Neural crest cell (in vitro differentiated cells): ENCODE measurements at regions not wholly inside any gene's neighbourhood (a gene's known extent, or its start where the extent isn't known, plus 50 kb on each side); places are given as distances from the start of the nearest gene placed in this dataset.

ENCODE experiments used
- DNase-seq: peaks from one replicate; pipeline ENCODE4 v3.0.0; 2021; ENCODE audit warnings: low read depth, mixed read lengths, low spot score
- H3K27ac Mint-ChIP-seq: one replicate; pipeline ENCODE4 v1.8.0; 2021; ENCODE audit warnings: mild to moderate bottlenecking, mixed read lengths; ENCODE audit not compliant: unreplicated experiment
- H3K27me3 Mint-ChIP-seq: 2 replicates; pipeline ENCODE4 v1.8.0; 2021; ENCODE audit warnings: low read depth, mild to moderate bottlenecking, mixed read lengths
- H3K36me3 Mint-ChIP-seq: 2 replicates; pipeline ENCODE4 v1.8.0; 2021; ENCODE audit warnings: low read depth, mild to moderate bottlenecking, mixed read lengths
- H3K4me1 Mint-ChIP-seq: 2 replicates; pipeline ENCODE4 v1.8.0; 2021; ENCODE audit warnings: mixed read lengths
- H3K4me3 Mint-ChIP-seq: one replicate; pipeline ENCODE4 v1.8.0; 2021; ENCODE audit warnings: mild to moderate bottlenecking, mixed read lengths
- H3K9me3 Mint-ChIP-seq: 2 replicates; pipeline ENCODE4 v1.8.0; 2021; ENCODE audit warnings: mixed read lengths
- CTCF ChIP-seq: fragments of 200-600 bp; sonication (generic); conservative IDR thresholded peaks from 2 replicates; pipeline ENCODE4 v1.5.0; 2021; ENCODE audit warnings: antibody characterized with exemption, mild to moderate bottlenecking

DNA sequence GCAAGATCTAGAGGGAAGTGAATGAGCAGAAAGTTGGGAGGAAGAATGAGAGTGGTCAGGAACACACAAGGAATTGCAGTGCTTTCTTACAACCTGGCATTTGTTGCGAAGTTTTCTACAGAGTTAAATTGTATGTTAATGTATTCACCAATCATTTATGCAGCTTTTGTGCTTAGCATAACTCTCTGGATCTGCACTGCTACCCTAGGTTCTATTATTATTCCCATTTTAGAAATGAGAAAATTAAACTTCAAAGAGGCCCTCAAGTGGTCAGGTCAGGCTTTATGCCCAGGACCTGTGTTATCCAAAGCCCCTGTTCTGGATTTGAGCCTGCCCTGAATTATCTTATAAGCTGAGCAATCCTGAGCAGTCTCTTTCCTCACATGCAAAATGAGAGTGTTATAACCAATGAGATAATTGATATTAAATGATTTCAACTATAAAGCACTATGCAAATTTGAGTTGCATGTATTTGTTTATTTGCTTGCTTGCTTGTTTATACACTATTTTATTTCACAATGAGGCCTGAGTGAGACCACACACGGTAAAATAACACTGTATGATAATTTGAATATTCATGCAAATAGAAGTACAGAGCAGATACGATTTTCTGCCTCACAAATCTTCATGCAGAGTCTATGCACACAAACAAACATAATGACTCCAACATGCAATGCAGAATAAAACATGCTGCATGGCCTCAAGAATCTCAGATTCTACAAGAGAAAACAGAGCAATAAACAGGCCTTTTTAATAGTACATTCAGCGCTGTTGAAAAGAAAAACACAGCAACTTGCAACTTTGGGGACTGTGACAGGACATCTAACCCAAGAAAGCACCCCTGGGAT, 323.0 kb downstream of the PLPP3 start:
- peaks cover 3% of the 10 kb centered on the region for H3K9me3 Mint-ChIP-seq
- no peaks in the 10 kb centered on the region for H3K27me3 Mint-ChIP-seq
- TF ChIP-seq CTCF = no peak
- no peak for DNase-seq
- H3K27ac Mint-ChIP-seq = no peak overlapping the region
- no peaks in the 10 kb centered on the region for H3K36me3 Mint-ChIP-seq
- no peak overlapping the region for H3K4me3 Mint-ChIP-seq
- peaks cover 32% of the 10 kb centered on the region for H3K4me1 Mint-ChIP-seq

DNA sequence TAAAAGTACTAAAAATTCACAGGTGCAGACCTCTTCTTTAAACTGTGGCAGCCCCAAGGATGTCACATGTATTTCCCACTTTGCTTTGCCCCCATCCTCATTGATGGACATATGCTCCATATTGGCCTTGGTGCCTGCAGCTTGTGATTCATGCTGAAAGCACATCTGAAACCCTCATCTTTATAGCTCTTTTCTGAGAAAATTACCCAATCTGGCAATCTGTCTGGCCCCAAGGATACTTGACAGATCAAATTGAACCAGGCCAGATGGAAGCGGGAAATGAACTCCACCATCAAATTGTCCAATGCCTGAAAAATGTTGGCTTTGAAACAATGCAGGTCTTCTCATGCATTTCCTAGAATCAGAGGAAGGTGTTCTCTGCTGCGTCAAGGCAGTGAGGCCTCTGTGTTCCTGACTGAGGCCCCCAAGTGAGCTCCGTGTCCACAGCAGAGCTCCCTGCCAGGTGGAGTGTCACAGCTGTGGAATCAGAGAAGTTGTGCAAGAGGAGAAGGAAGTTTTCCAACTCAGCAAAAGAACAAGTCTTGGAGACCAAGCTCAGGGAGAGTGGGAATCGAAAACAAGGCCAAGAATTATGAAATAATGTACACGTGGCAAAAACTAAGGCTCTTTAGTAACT, 323.7 kb downstream of the PLPP3 start:
- H3K27ac Mint-ChIP-seq = no peak overlapping the region
- H3K4me3 Mint-ChIP-seq = no peak overlapping the region
- no peaks in the 10 kb centered on the region for H3K36me3 Mint-ChIP-seq
- H3K27me3 Mint-ChIP-seq = no peaks in the 10 kb centered on the region
- no peak for TF ChIP-seq CTCF
- H3K9me3 Mint-ChIP-seq = peaks cover under 1% of the 10 kb centered on the region
- H3K4me1 Mint-ChIP-seq = peaks cover 32% of the 10 kb centered on the region
- DNase-seq = no peak

GRCh38 chr1:56254130-56254529, 325.2 kb downstream of the PLPP3 start:
- no peaks in the 10 kb centered on the region for H3K9me3 Mint-ChIP-seq
- H3K4me1 Mint-ChIP-seq = peaks cover 35% of the 10 kb centered on the region
- no peak overlapping the region for H3K27ac Mint-ChIP-seq
- no peak for DNase-seq
- no peaks in the 10 kb centered on the region for H3K36me3 Mint-ChIP-seq
- TF ChIP-seq CTCF = no peak
- no peak overlapping the region for H3K4me3 Mint-ChIP-seq
- no peaks in the 10 kb centered on the region for H3K27me3 Mint-ChIP-seq

GRCh38 chr1:56250809-56251208, 328.6 kb downstream of the PLPP3 start:
- no peak for TF ChIP-seq CTCF
- Mint-ChIP-seq H3K9me3 (no peaks in the 10 kb centered on the region), H3K4me3 (no peak overlapping the region), H3K4me1 (peaks cover 29% of the 10 kb centered on the region), H3K36me3 (peaks cover 1% of the 10 kb centered on the region), H3K27ac (no peak overlapping the region), H3K27me3 (no peaks in the 10 kb centered on the region)
- no peak for DNase-seq

DNA sequence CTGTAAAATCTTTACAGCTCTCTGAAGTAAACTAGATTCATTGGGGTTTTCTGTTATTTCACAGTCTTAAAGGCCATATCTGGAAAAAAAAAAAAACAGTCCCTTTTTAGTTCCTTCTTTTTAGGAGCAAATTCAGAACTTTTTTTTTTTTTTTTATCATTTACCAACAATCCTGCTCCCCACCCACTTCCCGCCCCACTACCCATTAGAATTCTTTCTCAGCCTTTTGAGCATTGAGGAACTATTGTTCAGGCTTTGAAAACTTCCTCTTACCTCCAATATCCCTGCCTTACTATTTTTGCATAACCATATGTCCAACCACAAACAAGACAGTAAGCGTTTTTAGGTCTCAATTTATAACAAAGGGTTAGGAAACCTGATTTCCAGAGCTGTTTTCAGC, 330.1 kb downstream of the PLPP3 start:
- DNase-seq = no peak
- Mint-ChIP-seq H3K27ac (no peak overlapping the region), H3K4me1 (peaks cover 27% of the 10 kb centered on the region), H3K4me3 (no peak overlapping the region), H3K9me3 (peaks cover 2% of the 10 kb centered on the region), H3K36me3 (peaks cover 5% of the 10 kb centered on the region), H3K27me3 (no peaks in the 10 kb centered on the region)
- no peak for TF ChIP-seq CTCF
